Lung (tissue), 11 donors: ENCODE measurements at regions not wholly inside any gene's neighbourhood (a gene's known extent, or its start where the extent isn't known, plus 50 kb on each side); places are given as distances from the start of the nearest gene placed in this dataset.

Source experiments
- ATAC-seq: fragments of 200-7000 bp; cut with Tn5 transposase; one replicate; pipeline ENCODE4 v1.9.1; 2020; ENCODE audit warnings: moderate number of reproducible peaks; ENCODE audit not compliant: insufficient read depth, low FRiP score
- DNase-seq, 3 donors: peaks; one replicate each; pipeline ENCODE4 v3.0.0-alpha.2; 2013 to 2017
- H3K27ac ChIP-seq, 2 donors: one replicate each; pipeline ENCODE4 v1.5.1; 2013; ENCODE audit warnings: mild to moderate bottlenecking in 2 of 2, moderate library complexity in 2 of 2, control low read depth in 1 of 2, inconsistent platforms in 1 of 2, low read depth in 1 of 2, low read length in 1 of 2
- H3K27me3 ChIP-seq, 3 donors: one replicate each; pipeline ENCODE4 v1.5.1; 2013; ENCODE audit warnings: low read length in 2 of 3; ENCODE audit not compliant: control insufficient read depth in 3 of 3, insufficient read depth in 3 of 3
- H3K36me3 ChIP-seq, 4 donors: one replicate each; pipeline ENCODE4 v1.5.1; 2013; ENCODE audit warnings: low read length in 4 of 4, mild to moderate bottlenecking in 1 of 4, moderate library complexity in 1 of 4; ENCODE audit not compliant: control insufficient read depth in 4 of 4, insufficient read depth in 4 of 4
- H3K4me1 ChIP-seq, 5 donors: one replicate each; pipeline ENCODE4 v1.5.1; 2013; ENCODE audit warnings: low read length in 5 of 5, mild to moderate bottlenecking in 2 of 5, moderate library complexity in 1 of 5; ENCODE audit not compliant: control insufficient read depth in 5 of 5, insufficient read depth in 5 of 5
- H3K4me3 ChIP-seq: one replicate; pipeline ENCODE4 v1.5.1; 2013; ENCODE audit warnings: mild to moderate bottlenecking, control low read depth, moderate library complexity
- H3K9ac ChIP-seq, 2 donors: one replicate each; pipeline ENCODE4 v1.5.1; 2013; ENCODE audit warnings: low read length in 2 of 2, control low read depth in 1 of 2; ENCODE audit not compliant: insufficient read depth in 1 of 2
- H3K9me3 ChIP-seq, 4 donors: one replicate each; pipeline ENCODE4 v1.5.1; 2013; ENCODE audit warnings: low read length in 3 of 4, mild to moderate bottlenecking in 1 of 4, moderate library complexity in 1 of 4; ENCODE audit not compliant: control insufficient read depth in 4 of 4, insufficient read depth in 3 of 4
- WGBS, 2 donors: extraction: QIAGEN DNeasy Blood & Tissue Kit; methylation state at CpG; one replicate each; pipeline ENCODE4 v1.1.7; 2013; 5-methylcytosine and 5-hydroxymethylcytosine counted together
- TF ChIP-seq, protein P1 (sequence below): IDR thresholded peaks from 2 replicates; pipeline ENCODE4 v1.5.1; 2012; ENCODE audit warnings: mild to moderate bottlenecking; ENCODE audit errors: control extremely low read depth, extremely low read depth
- donor health status: control.
- donor health status: control.
- donor health status: Bipolar disorder and iron deficiency.
- donor health status: healthy.
- donor health status: DM: yes; HTN: yes; CAD: no.

DNA sequence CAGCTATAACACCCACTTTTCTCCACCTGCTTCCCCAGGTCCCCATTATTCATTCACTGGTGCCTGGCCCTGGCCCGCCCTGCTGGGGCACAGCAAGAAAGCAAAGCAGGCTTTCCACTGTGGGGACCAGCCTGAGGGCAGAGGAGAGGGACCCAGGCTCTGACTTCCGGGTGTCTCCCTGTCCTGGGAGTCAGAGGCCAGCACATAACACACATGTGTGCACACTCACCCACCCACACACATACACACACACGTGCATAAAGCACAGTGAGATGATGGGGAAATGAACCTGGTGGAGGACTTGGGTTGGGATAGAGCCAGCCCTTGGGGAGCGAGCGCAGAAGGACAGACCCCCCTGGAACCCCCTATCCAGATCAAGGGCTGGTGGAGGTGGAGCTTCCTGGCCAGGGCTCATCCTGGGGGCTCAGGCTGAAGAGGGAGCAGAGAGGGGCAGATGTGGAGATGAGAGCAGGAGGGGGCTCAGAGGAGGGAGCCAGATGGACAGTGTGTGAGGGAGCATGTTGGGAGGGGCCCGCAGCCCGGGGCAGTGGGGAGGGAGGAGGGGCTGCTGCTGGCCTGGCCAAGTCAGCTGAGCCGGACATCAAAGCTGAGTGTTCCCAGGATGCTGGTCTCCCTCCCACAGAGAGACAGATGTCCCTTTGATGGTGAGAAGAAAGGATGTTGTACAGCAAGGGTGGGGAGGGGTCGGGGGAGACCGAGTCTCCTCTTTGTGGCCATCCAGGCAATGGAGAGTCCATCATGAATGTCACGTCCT is 78.2 kb downstream of the LINGO1 start:
- Histone ChIP-seq H3K4me1 (peaks cover 0 to 31% (median 4%) of the 10 kb centered on the region in 5 donors), H3K9ac (no peak overlapping the region), H3K36me3 (no peaks in the 10 kb centered on the region), H3K27ac (no peak overlapping the region), H3K27me3 (no peaks in the 10 kb centered on the region), H3K4me3 (no peak overlapping the region), H3K9me3 (no peaks in the 10 kb centered on the region)
- WGBS, 2 donors, result 75 to 89% methylated on average over 10 to 11 of the region's 11 CpGs
- DNase-seq (peak in 2 of 3 donors; percentile 59 to 72), ATAC-seq (no peak)
- TF ChIP-seq, protein P1, sequence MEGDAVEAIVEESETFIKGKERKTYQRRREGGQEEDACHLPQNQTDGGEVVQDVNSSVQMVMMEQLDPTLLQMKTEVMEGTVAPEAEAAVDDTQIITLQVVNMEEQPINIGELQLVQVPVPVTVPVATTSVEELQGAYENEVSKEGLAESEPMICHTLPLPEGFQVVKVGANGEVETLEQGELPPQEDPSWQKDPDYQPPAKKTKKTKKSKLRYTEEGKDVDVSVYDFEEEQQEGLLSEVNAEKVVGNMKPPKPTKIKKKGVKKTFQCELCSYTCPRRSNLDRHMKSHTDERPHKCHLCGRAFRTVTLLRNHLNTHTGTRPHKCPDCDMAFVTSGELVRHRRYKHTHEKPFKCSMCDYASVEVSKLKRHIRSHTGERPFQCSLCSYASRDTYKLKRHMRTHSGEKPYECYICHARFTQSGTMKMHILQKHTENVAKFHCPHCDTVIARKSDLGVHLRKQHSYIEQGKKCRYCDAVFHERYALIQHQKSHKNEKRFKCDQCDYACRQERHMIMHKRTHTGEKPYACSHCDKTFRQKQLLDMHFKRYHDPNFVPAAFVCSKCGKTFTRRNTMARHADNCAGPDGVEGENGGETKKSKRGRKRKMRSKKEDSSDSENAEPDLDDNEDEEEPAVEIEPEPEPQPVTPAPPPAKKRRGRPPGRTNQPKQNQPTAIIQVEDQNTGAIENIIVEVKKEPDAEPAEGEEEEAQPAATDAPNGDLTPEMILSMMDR, result no peak

DNA sequence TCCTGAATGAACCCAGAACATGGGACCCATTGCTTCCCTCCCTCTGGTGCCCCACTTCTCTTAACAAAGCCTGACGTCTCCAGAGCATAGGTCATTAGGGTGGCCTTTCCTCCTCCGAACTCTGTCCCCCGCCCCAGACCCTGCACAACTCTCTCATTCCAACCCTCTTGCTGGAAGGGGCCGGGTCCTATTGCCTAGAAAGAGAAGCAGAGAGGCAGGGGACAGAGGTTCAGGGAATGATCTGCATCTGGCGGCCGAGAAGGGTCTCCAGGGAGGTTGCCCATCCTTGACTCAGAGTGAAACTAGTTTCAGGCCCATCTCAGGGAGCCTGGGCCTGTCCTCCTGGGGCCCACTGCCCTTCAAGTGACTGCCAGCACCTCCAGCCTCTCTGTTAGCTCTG is 79.0 kb downstream of the LINGO1 start:
- H3K4me1 ChIP-seq, result peaks cover 0 to 31% (median 4%) of the 10 kb centered on the region in 5 donors
- TF ChIP-seq, protein P1, result no peak
- 87 to 91% methylated on average over 6 of the region's 6 CpGs for WGBS, 2 donors
- DNase-seq (no peak), ATAC-seq (no peak)
- H3K9ac ChIP-seq, result no peak overlapping the region
- H3K9me3 ChIP-seq, result no peaks in the 10 kb centered on the region
- H3K4me3 ChIP-seq, result no peak overlapping the region
- no peaks in the 10 kb centered on the region for H3K27me3 ChIP-seq
- no peak overlapping the region for H3K27ac ChIP-seq
- no peaks in the 10 kb centered on the region for H3K36me3 ChIP-seq

DNA sequence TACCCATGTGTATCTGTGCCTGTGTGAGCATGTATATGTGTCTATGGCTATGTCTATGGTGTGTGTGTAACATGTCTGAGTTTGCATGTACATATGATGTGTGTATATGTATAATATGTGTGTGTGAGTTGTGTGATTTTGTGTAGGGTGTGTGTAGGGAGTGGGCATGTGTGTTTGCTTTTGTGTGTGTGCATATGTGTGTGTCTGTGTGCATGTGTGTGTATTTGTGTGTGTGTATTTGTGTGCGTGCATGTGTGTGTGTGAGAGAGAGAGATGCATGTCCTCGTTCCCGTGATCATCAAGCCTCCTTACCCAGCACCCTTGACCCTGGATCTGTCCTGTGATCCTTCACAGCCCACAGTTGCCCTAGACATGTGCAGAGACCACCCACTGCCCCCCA is 79.5 kb downstream of the LINGO1 start:
- no peaks in the 10 kb centered on the region for H3K9me3 ChIP-seq
- no peak overlapping the region for H3K9ac ChIP-seq
- no peaks in the 10 kb centered on the region for H3K36me3 ChIP-seq
- 95 to 96% methylated on average over 3 of the region's 3 CpGs for WGBS, 2 donors
- TF ChIP-seq, protein P1, result no peak
- ATAC-seq (no peak), DNase-seq (no peak)
- no peak overlapping the region for H3K27ac ChIP-seq
- peaks cover 0 to 31% (median 4%) of the 10 kb centered on the region in 5 donors for H3K4me1 ChIP-seq
- H3K27me3 ChIP-seq, result no peaks in the 10 kb centered on the region
- no peak overlapping the region for H3K4me3 ChIP-seq

DNA sequence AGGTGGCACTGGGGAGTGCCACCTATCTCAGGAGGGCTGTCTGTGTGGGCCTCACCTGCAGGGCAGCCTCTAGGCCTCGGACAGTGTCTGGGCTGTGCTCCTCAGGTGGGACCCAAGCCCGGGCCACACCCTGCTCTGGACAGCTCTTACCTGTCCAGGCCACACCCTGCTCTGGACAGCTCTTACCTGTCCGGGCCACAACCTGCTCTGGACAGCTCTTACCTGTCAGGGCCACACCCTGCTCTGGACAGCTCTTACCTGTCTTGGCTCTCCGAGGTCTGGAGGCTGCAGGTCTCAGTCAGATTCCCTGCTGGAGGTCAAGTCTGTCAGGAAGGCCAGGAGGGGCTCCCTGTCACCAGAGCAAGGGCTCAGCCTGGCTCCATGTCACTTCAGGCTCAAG is 80.6 kb downstream of the LINGO1 start:
- TF ChIP-seq, protein P1, result no peak
- no peak for DNase-seq
- 80 to 85% methylated on average over 3 to 4 of the region's 4 CpGs for WGBS, 2 donors
- Histone ChIP-seq H3K27me3 (no peaks in the 10 kb centered on the region), H3K36me3 (no peaks in the 10 kb centered on the region), H3K9ac (no peak overlapping the region), H3K4me1 (peaks cover 0 to 27% (median 4%) of the 10 kb centered on the region in 5 donors), H3K9me3 (peaks cover 0 to 4% (median 0%) of the 10 kb centered on the region in 4 donors), H3K27ac (no peak overlapping the region), H3K4me3 (no peak overlapping the region)
- no peak for ATAC-seq
